ENCODE measurements at regions not wholly inside any gene's neighbourhood (a gene's known extent, or its start where the extent isn't known, plus 50 kb on each side); places are given as distances from the start of the nearest gene placed in this dataset.

DNA sequence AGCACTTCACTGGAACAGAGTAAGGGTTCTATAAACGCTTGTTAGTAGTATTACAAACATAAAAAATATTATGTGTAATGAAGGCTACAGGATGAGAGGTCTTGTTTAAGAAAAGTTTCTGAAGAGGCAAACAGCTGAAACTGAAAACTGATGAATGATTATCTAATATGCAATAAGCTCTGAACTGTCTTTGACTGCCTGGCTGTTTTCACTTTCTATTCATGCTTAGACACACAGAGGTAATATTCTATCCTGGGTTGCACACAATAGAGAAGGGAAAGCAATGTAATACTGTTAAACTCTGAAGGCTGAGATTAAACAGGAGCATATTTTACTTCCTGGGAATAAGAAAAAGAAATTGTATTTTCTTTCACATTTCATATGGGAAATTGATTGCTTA is 251.3 kb downstream of the ALX1 start:
- Histone ChIP-seq H2BK120ac (replicated peaks; ENCODE audit: low read depth, low read length) (no peak overlapping the region), H3K27ac (ENCODE audit: low read depth, low read length) (no peak overlapping the region), H2BK15ac (ENCODE audit: low read length) (no peak overlapping the region), H2BK5ac (ENCODE audit: low read depth, low read length) (no peak overlapping the region), H3K4me3 (ENCODE audit: extremely low read depth in 1 of 4, insufficient read depth in 2 of 4, low read depth in 3 of 4, low read length in 4 of 4) (no peak overlapping the region), H3K36me3 (ENCODE audit: control insufficient read depth in 2 of 4, insufficient read depth in 4 of 4, low read length in 3 of 4) (no peaks in the 10 kb centered on the region), H4K20me1 (replicated peaks in 1 of 2; ENCODE audit: control insufficient read depth in 1 of 2, insufficient read depth in 2 of 2, low read length in 2 of 2) (no peaks in the 10 kb centered on the region), H3K79me1 (ENCODE audit: low read depth, low read length) (no peaks in the 10 kb centered on the region), H3K9me3 (ENCODE audit: insufficient read depth in 2 of 2, low read depth in 1 of 2, low read length in 1 of 2) (no peaks in the 10 kb centered on the region), H3K79me2 (ENCODE audit: control insufficient read depth in 1 of 2, insufficient read depth in 2 of 2, low read length in 2 of 2) (no peaks in the 10 kb centered on the region), H3K14ac (ENCODE audit: insufficient read length) (no peak overlapping the region), H3K23ac (ENCODE audit: insufficient read length) (no peak overlapping the region), H4K8ac (ENCODE audit: extremely low read depth, insufficient read depth, low read length) (no peak overlapping the region), H2BK12ac (ENCODE audit: low read depth, low read length) (no peak overlapping the region), H2AFZ (ENCODE audit: low read length) (no peak overlapping the region), H2AK5ac (ENCODE audit: low read depth, low read length) (no peak overlapping the region), H3K56ac (replicated peaks; ENCODE audit: insufficient read length, low read depth, low read length) (no peak overlapping the region), H3K4me2 (ENCODE audit: insufficient read depth in 1 of 2, low read depth in 2 of 2, low read length in 2 of 2) (no peak overlapping the region), H4K91ac (replicated peaks; ENCODE audit: insufficient read length, low read length) (no peak overlapping the region), H3K9ac (replicated peaks in 1 of 4; ENCODE audit: extremely low read depth in 1 of 4, low read depth in 3 of 4, low read length in 3 of 4) (no peak overlapping the region), H3K4me1 (replicated peaks in 1 of 4; ENCODE audit: control insufficient read depth in 3 of 4, insufficient read depth in 4 of 4, low read length in 3 of 4) (peaks cover 0 to 2% (median 0%) of the 10 kb centered on the region in 4 experiments; a peak in 1 of 7 replicates), H2BK20ac (ENCODE audit: low read length) (no peak overlapping the region), H3K4ac (replicated peaks; ENCODE audit: insufficient read length, low read depth, low read length) (no peak overlapping the region), H3K23me2 (ENCODE audit: low read depth, low read length) (no peaks in the 10 kb centered on the region), H3K27me3 (replicated peaks in 1 of 4; ENCODE audit: control insufficient read depth in 3 of 4, extremely low read depth in 1 of 4, insufficient read depth in 3 of 4, low read length in 3 of 4) (no peaks in the 10 kb centered on the region), H3K18ac (ENCODE audit: extremely low read depth, low read length) (no peak overlapping the region), H4K5ac (ENCODE audit: insufficient read length, low read depth, low read length) (no peak overlapping the region)
- FAIRE-seq (no peak), DNase-seq (ENCODE audit: low read depth in 1 of 2, low spot score in 2 of 2) (no peak)
- ChIA-PET CTCF (ENCODE audit: partially characterized antibody) (no interaction called here), POLR2A (ENCODE audit: partially characterized antibody) (no interaction called here)
- TF ChIP-seq, protein P1, sequence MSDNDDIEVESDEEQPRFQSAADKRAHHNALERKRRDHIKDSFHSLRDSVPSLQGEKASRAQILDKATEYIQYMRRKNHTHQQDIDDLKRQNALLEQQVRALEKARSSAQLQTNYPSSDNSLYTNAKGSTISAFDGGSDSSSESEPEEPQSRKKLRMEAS (IDR thresholded peaks at IDR 0.05), result no peak
- TF ChIP-seq ZNF274 (IDR thresholded peaks at IDR 0.05; ENCODE audit: borderline replicate concordance, extremely low read depth, low read length), result no peak
- WGBS, 2 experiments (ENCODE audit: extremely low coverage in 1 of 2, insufficient coverage in 1 of 2, insufficient read length in 1 of 2, insufficient replicate concordance in 2 of 2, low coverage in 1 of 2, low lambda C conversion rate in 2 of 2, missing lambda C conversion rate in 1 of 2), result 83% methylated on average over 1 of the region's 1 CpG; no CpG with 5 or more reads in 1 of the 2 experiments
